HL-60 (cell line): ENCODE measurements at regions not wholly inside any gene's neighbourhood (a gene's known extent, or its start where the extent isn't known, plus 50 kb on each side); places are given as distances from the start of the nearest gene placed in this dataset.

Experiments used
- CTCF ChIP-seq: IDR thresholded peaks from one replicate; pipeline ENCODE4 v1.5.1; 2011; ENCODE audit warnings: low read length, control low read depth, inconsistent platforms; ENCODE audit not compliant: insufficient read depth
- GABPA ChIP-seq: IDR thresholded peaks from 2 replicates; pipeline ENCODE4 v1.6.1; 2012; ENCODE audit warnings: low read depth
- POLR2AphosphoS5 ChIP-seq: IDR thresholded peaks from 2 replicates; pipeline ENCODE4 v1.6.1; 2012; ENCODE audit warnings: low read depth
- REST ChIP-seq: IDR thresholded peaks from 2 replicates; pipeline ENCODE4 v1.6.1; 2012; ENCODE audit warnings: low read depth; ENCODE audit not compliant: insufficient replicate concordance
- SPI1 ChIP-seq: IDR thresholded peaks from 2 replicates; pipeline ENCODE4 v1.6.1; 2012; ENCODE audit warnings: low read depth, mild to moderate bottlenecking, borderline replicate concordance

GRCh38 chr12:20174528-20175175 is 193.7 kb upstream of the PDE3A start:
- TF ChIP-seq POLR2AphosphoS5 = no peak
- no peak for TF ChIP-seq CTCF
- TF ChIP-seq GABPA = no peak
- no peak for TF ChIP-seq REST
- TF ChIP-seq SPI1 = no peak
